Kidney epithelial cell (primary cell): ENCODE measurements at regions not wholly inside any gene's neighbourhood (a gene's known extent, or its start where the extent isn't known, plus 50 kb on each side); places are given as distances from the start of the nearest gene placed in this dataset.

Experiments used
- DNase-seq: peaks from one replicate; pipeline ENCODE4 v3.0.0-alpha.2; 2010; ENCODE audit warnings: low read depth
- H3K27me3 ChIP-seq: 2 replicates; pipeline ENCODE4 v1.6.0; 2011; ENCODE audit warnings: low read length; ENCODE audit not compliant: control insufficient read depth, insufficient read depth
- H3K36me3 ChIP-seq: 2 replicates; pipeline ENCODE4 v1.5.1; 2011; ENCODE audit warnings: low read length; ENCODE audit not compliant: control insufficient read depth, insufficient read depth
- H3K4me3 ChIP-seq: 2 replicates; pipeline ENCODE4 v1.5.1; 2011; ENCODE audit warnings: low read depth, mild to moderate bottlenecking, control low read depth, low read length
- CTCF ChIP-seq: IDR thresholded peaks from 2 replicates; pipeline ENCODE4 v1.5.1; 2011; ENCODE audit warnings: mild to moderate bottlenecking, moderate library complexity, low read length, control low read depth, inconsistent platforms; ENCODE audit not compliant: insufficient read depth, poor library complexity, severe bottlenecking

GRCh38 chr11:11115475-11115874 lies 237.6 kb downstream of the CSNK2A3 start:
- Histone ChIP-seq H3K4me3 (no peak overlapping the region), H3K36me3 (no peaks in the 10 kb centered on the region), H3K27me3 (no peaks in the 10 kb centered on the region)
- no peak for TF ChIP-seq CTCF
- no peak for DNase-seq

- TF ChIP-seq CTCF: no peak
- Histone ChIP-seq H3K36me3 (no peaks in the 10 kb centered on the region), H3K4me3 (no peak overlapping the region), H3K27me3 (no peaks in the 10 kb centered on the region)
- DNase-seq: no peak
These were observed 239.4 kb downstream of the CSNK2A3 start for GRCh38 chr11:11113626-11114025.

GRCh38 chr11:11108026-11108425 lies 245.0 kb downstream of the CSNK2A3 start:
- TF ChIP-seq CTCF: no peak
- no peaks in the 10 kb centered on the region for H3K36me3 ChIP-seq
- H3K27me3 ChIP-seq: no peaks in the 10 kb centered on the region
- H3K4me3 ChIP-seq: no peak overlapping the region
- no peak for DNase-seq

- Histone ChIP-seq H3K27me3 (no peaks in the 10 kb centered on the region), H3K36me3 (no peaks in the 10 kb centered on the region), H3K4me3 (no peak overlapping the region)
- no peak for DNase-seq
- TF ChIP-seq CTCF: no peak
These were observed 245.8 kb downstream of the CSNK2A3 start for GRCh38 chr11:11107076-11107723.

- H3K36me3 ChIP-seq: no peaks in the 10 kb centered on the region
- H3K27me3 ChIP-seq: no peaks in the 10 kb centered on the region
- DNase-seq: no peak
- H3K4me3 ChIP-seq: no peak overlapping the region
- TF ChIP-seq CTCF: no peak
These were observed 247.5 kb upstream of the ZBED5 start for GRCh38 chr11:11105361-11105760.
